ENCODE measurements at regions not wholly inside any gene's neighbourhood (a gene's known extent, or its start where the extent isn't known, plus 50 kb on each side); places are given as distances from the start of the nearest gene placed in this dataset.
A peak's percentile ranks its signal among the peaks of the same experiment; 100 is the strongest.

DNA sequence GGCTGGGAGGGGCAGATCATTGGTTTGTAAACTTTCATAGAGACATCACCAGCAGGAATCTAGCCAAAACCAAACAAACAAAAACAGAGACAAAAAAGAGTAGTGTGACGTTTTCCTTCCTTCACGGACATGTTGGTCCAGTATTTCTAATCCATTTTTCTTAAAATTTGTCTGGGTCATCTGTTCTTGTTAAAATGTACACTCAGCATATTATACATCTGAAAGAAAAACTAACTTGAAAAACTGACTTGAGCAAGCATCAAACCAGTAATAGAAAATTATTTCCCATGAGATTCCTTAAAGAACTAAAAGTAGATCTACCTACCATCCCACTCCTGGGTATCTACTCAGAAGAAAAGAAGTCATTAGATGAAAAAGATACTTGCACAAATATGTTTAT, 164.2 kb downstream of the KLF6 start:
- no peak overlapping the region for H3K27ac Mint-ChIP-seq
- peaks cover 7% of the 10 kb centered on the region for H3K36me3 Mint-ChIP-seq (ENCODE audit: low read depth)
- peaks cover 10% of the 10 kb centered on the region for H3K4me1 Mint-ChIP-seq (ENCODE audit: low read depth)
- H3K4me3 Mint-ChIP-seq, result no peak overlapping the region
- intact Hi-C loops (cut with micrococcal nuclease), result no loop called here
- H3K27me3 Mint-ChIP-seq, result peaks cover 4% of the 10 kb centered on the region
- peaks cover 13% of the 10 kb centered on the region for H3K9me3 Mint-ChIP-seq

GRCh38 chr10:3619241-3619640, 165.8 kb downstream of the KLF6 start:
- H3K9me3 Mint-ChIP-seq, result peaks cover 13% of the 10 kb centered on the region
- intact Hi-C loops (cut with micrococcal nuclease), result no loop called here
- H3K4me1 Mint-ChIP-seq (ENCODE audit: low read depth), result peaks cover 10% of the 10 kb centered on the region
- H3K4me3 Mint-ChIP-seq, result no peak overlapping the region
- H3K27ac Mint-ChIP-seq, result no peak overlapping the region
- peaks cover 7% of the 10 kb centered on the region for H3K36me3 Mint-ChIP-seq (ENCODE audit: low read depth)
- peaks cover 4% of the 10 kb centered on the region for H3K27me3 Mint-ChIP-seq

GRCh38 chr10:3616880-3617279, 168.1 kb downstream of the KLF6 start:
- no peaks in the 10 kb centered on the region for H3K4me1 Mint-ChIP-seq (ENCODE audit: low read depth)

GRCh38 chr10:3613318-3613717, 171.7 kb downstream of the KLF6 start:
- Mint-ChIP-seq H3K27ac (no peak overlapping the region), H3K4me1 (ENCODE audit: low read depth) (no peaks in the 10 kb centered on the region), H3K4me3 (no peak overlapping the region), H3K36me3 (ENCODE audit: low read depth) (peaks cover 2% of the 10 kb centered on the region), H3K27me3 (no peaks in the 10 kb centered on the region), H3K9me3 (peaks cover 37% of the 10 kb centered on the region)
- intact Hi-C loops (cut with micrococcal nuclease), result no loop called here

More at GRCh38 chr10:3616880-3617279, 168.1 kb downstream of the KLF6 start:
- intact Hi-C loops (cut with micrococcal nuclease), result no loop called here
- Mint-ChIP-seq H3K4me3 (no peak overlapping the region), H3K36me3 (ENCODE audit: low read depth) (peaks cover 7% of the 10 kb centered on the region), H3K27me3 (peaks cover 4% of the 10 kb centered on the region), H3K27ac (no peak overlapping the region), H3K9me3 (peaks cover 20% of the 10 kb centered on the region)

- peaks cover 46% of the 10 kb centered on the region for H3K9me3 Mint-ChIP-seq
- H3K27me3 Mint-ChIP-seq, result no peaks in the 10 kb centered on the region
- no peak overlapping the region for H3K4me3 Mint-ChIP-seq
- no peaks in the 10 kb centered on the region for H3K4me1 Mint-ChIP-seq (ENCODE audit: low read depth)
- intact Hi-C loops (cut with micrococcal nuclease), result no loop called here
- peaks cover 9% of the 10 kb centered on the region for H3K36me3 Mint-ChIP-seq (ENCODE audit: low read depth)
- H3K27ac Mint-ChIP-seq, result no peak overlapping the region
Measured at GRCh38 chr10:3612183-3613001, 172.6 kb downstream of the KLF6 start.

DNA sequence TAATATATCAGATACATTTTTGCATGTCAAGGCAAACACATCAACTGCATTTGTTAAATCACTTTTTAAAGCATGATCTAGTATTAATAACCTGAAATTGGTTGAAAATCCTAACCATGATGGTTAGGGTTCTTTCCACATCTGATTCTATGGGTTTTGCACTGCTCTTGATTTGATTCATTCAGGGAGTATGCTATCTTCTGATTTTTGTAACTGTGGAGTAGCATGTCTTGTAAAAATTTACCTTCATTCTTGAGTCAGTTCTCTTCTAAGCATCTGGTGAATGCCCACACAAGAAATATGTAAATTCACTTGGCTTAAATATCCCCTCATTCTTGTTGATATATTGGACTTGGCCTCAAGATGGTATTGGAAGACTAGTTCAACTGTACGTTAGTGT, 178.7 kb downstream of the KLF6 start:
- peaks cover 6% of the 10 kb centered on the region for H3K27me3 Mint-ChIP-seq
- intact Hi-C loops (cut with micrococcal nuclease), result no loop called here
- peaks cover 6% of the 10 kb centered on the region for H3K4me1 Mint-ChIP-seq (ENCODE audit: low read depth)
- H3K36me3 Mint-ChIP-seq (ENCODE audit: low read depth), result peaks cover 9% of the 10 kb centered on the region
- peaks cover 43% of the 10 kb centered on the region for H3K9me3 Mint-ChIP-seq
- no peak overlapping the region for H3K27ac Mint-ChIP-seq
- H3K4me3 Mint-ChIP-seq, result no peak overlapping the region

DNA sequence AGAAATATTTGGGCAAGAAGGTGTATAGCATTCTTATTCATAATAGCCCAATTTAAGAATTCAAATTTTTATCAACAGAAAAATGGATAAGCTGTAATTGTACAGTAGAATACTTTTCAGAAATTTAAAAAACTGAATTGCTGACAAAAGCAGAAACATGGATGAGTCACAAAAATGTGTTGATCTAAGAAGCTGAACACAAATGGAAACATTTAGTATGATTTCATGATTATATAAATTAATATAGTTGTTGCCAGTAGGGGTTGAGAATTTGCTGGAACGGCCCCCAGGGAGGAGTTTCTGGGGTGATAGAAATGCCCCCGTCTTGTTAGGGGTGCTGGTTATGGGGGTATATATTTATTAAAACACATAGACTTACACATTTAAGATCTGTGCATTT, 179.1 kb downstream of the KLF6 start:
- peaks cover 9% of the 10 kb centered on the region for H3K36me3 Mint-ChIP-seq (ENCODE audit: low read depth)
- no peak overlapping the region for H3K4me3 Mint-ChIP-seq
- no peak overlapping the region for H3K27ac Mint-ChIP-seq
- intact Hi-C loops (cut with micrococcal nuclease), result no loop called here
- peaks cover 6% of the 10 kb centered on the region for H3K4me1 Mint-ChIP-seq (ENCODE audit: low read depth)
- peaks cover 6% of the 10 kb centered on the region for H3K27me3 Mint-ChIP-seq
- peaks cover 39% of the 10 kb centered on the region for H3K9me3 Mint-ChIP-seq

- Mint-ChIP-seq H3K27ac (peak overlapping the region; percentile 85), H3K36me3 (ENCODE audit: low read depth) (peaks cover 6% of the 10 kb centered on the region), H3K4me1 (ENCODE audit: low read depth) (peaks cover 26% of the 10 kb centered on the region), H3K9me3 (peaks cover 8% of the 10 kb centered on the region), H3K27me3 (peaks cover 8% of the 10 kb centered on the region), H3K4me3 (no peak overlapping the region)
- intact Hi-C loops (cut with micrococcal nuclease), result no loop called here
Measured at GRCh38 chr10:3595736-3596135, 189.3 kb downstream of the KLF6 start.

GRCh38 chr10:3593611-3594010, 191.4 kb downstream of the KLF6 start:
- no peak overlapping the region for H3K27ac Mint-ChIP-seq
- H3K4me1 Mint-ChIP-seq (ENCODE audit: low read depth), result peaks cover 19% of the 10 kb centered on the region
- H3K27me3 Mint-ChIP-seq, result peaks cover 9% of the 10 kb centered on the region
- H3K9me3 Mint-ChIP-seq, result peaks cover 8% of the 10 kb centered on the region
- H3K4me3 Mint-ChIP-seq, result no peak overlapping the region
- intact Hi-C loops (cut with micrococcal nuclease), result no loop called here
- H3K36me3 Mint-ChIP-seq (ENCODE audit: low read depth), result peaks cover 6% of the 10 kb centered on the region

GRCh38 chr10:3592424-3592823, 192.6 kb downstream of the KLF6 start:
- intact Hi-C loops (cut with micrococcal nuclease), result no loop called here
- Mint-ChIP-seq H3K4me1 (ENCODE audit: low read depth) (peaks cover 18% of the 10 kb centered on the region), H3K4me3 (no peak overlapping the region), H3K36me3 (ENCODE audit: low read depth) (peaks cover 6% of the 10 kb centered on the region), H3K27me3 (peaks cover 9% of the 10 kb centered on the region), H3K27ac (no peak overlapping the region), H3K9me3 (peaks cover 8% of the 10 kb centered on the region)

DNA sequence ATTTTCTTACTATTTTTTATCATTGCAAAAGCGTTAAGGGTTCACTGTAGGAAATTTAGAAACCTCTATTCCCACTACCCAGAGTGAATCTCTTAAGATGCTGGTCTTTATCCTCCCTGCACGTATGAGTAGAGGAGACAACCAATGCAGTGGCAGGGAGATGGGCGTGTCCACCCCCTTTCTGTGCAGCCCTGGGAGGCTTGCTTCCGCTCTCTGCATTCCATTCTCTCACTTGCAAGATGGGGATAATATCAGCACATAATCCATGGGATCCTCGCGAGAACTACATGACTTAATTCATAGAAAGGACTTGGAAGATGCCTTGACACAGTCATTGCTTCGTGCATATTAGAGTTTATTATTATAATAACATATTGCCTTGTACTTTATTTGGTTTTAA, 196.2 kb downstream of the KLF6 start:
- H3K27ac Mint-ChIP-seq, result no peak overlapping the region
- no peaks in the 10 kb centered on the region for H3K9me3 Mint-ChIP-seq
- no peak overlapping the region for H3K4me3 Mint-ChIP-seq
- intact Hi-C loops (cut with micrococcal nuclease), result loop anchor here (10.0 kb wide), 1 partner anchor 176 kb away; no protein-coding TSS in a partner anchor
- peaks cover 6% of the 10 kb centered on the region for H3K4me1 Mint-ChIP-seq (ENCODE audit: low read depth)
- H3K36me3 Mint-ChIP-seq (ENCODE audit: low read depth), result no peaks in the 10 kb centered on the region
- H3K27me3 Mint-ChIP-seq, result peaks cover 12% of the 10 kb centered on the region

DNA sequence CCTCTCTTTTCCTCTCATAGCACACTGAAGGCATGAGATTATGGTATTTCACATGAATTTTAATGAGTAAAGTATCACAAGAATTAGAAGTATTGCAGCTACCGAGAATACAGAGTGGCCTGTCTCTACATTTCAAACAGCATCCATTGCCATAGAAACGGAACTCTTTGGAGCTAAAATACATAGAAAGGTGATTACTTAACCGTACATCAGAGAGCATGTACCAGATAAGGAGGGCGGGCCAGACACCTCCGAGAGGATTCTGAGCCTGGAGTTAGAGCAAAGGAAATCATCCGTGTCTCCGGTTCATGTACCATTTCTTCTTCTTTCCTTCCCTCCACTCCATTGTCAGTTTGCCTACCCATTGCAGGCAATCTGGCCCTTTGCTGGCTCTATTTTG, 196.7 kb downstream of the KLF6 start:
- Mint-ChIP-seq H3K9me3 (no peaks in the 10 kb centered on the region), H3K27me3 (peaks cover 12% of the 10 kb centered on the region), H3K36me3 (ENCODE audit: low read depth) (no peaks in the 10 kb centered on the region), H3K4me1 (ENCODE audit: low read depth) (peaks cover 6% of the 10 kb centered on the region), H3K4me3 (no peak overlapping the region), H3K27ac (no peak overlapping the region)
- intact Hi-C loops (cut with micrococcal nuclease), result loop anchor here (10.0 kb wide), 1 partner anchor 176 kb away; no protein-coding TSS in a partner anchor

DNA sequence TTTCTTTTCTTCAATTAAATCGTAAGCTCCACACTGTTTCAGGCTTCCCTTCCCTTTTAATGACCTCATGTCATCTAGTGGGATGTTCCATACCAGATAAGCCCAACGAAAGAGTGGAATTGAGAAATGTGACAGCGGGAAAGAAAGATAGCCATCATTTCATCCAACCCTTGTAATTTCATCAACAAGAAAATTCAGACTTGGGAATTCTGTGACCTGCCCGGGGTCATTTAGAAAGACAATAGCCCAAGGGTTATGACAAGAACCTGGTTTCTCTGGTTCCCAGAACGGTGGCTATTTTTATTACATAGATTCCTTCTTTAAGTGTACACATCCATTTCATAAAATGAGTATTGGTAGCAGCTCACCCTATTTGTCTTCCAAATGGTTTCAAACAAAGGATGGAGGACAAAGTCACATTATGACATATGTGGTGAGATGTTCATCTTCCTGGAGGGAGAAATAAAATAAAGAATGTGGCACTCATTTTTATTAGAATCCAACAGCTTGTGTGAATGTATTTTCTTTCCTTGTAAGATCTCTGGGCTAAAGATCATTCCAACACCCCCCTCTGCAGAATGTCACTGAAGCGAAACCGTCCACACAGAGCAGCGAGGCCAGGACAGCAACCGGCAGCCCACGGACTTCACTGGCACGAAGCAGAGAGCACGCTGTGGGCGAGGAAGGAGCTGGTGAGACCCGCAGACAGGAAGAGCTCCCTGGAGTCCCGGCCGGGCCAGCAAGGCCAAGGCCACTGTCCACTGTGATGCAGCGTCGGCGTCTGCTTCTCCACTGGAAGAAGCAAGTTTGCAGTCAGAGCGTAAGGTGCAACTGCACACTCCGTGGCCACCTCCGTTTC, 199.9 kb downstream of the KLF6 start:
- Mint-ChIP-seq H3K9me3 (no peaks in the 10 kb centered on the region), H3K27me3 (peaks cover 8% of the 10 kb centered on the region), H3K36me3 (ENCODE audit: low read depth) (no peaks in the 10 kb centered on the region), H3K4me1 (ENCODE audit: low read depth) (peaks cover 21% of the 10 kb centered on the region), H3K27ac (peak overlapping the region; percentile 2), H3K4me3 (no peak overlapping the region)
- intact Hi-C loops (cut with micrococcal nuclease), result loop anchor here (5.0 to 10.0 kb wide), 2 partner anchors 118 to 180 kb away; no protein-coding TSS in a partner anchor

DNA sequence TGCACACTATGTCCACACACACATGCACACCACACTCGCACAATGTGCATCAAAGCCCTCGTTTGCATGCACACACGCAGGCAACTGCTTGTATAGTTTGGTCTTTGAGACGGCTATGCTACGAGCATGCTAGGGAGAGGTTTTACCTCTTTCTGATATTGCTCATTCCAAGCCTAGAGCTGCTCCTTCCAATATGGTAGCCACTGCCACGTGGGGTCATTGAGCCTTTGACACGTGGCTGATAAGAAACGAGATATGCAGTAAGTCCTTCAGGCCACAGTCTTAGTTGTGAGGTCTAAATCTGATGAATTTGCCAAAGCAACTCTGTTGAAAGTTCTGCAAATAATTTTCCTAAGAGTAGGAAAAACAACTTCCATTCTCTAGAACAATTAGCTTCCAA, 204.4 kb downstream of the KLF6 start:
- H3K9me3 Mint-ChIP-seq, result no peaks in the 10 kb centered on the region
- H3K36me3 Mint-ChIP-seq (ENCODE audit: low read depth), result no peaks in the 10 kb centered on the region
- H3K4me1 Mint-ChIP-seq (ENCODE audit: low read depth), result peaks cover 51% of the 10 kb centered on the region
- H3K27me3 Mint-ChIP-seq, result no peaks in the 10 kb centered on the region
- no peak overlapping the region for H3K4me3 Mint-ChIP-seq
- intact Hi-C loops (cut with micrococcal nuclease), result loop anchor here (5.0 to 10.0 kb wide), 2 partner anchors 113 to 184 kb away; no protein-coding TSS in a partner anchor
- H3K27ac Mint-ChIP-seq, result peak overlapping the region; percentile 90
